HepG2 (cell line): ENCODE measurements at regions not wholly inside any gene's neighbourhood (a gene's known extent, or its start where the extent isn't known, plus 50 kb on each side); places are given as distances from the start of the nearest gene placed in this dataset.

ENCODE experiments used
- BRCA1 ChIP-seq: sonication (generic); formaldehyde crosslinking; IDR thresholded peaks from 2 replicates; pipeline ENCODE4 v1.4.0; 2020; ENCODE audit warnings: missing genetic modification reagents
- EZH2 ChIP-seq: conservative IDR thresholded peaks from 2 replicates; pipeline ENCODE4 v1.6.1; 2012; ENCODE audit warnings: mild to moderate bottlenecking, low read depth, low read length, moderate library complexity
- KDM1A ChIP-seq: IDR thresholded peaks from 2 replicates; pipeline ENCODE4 v1.6.1; 2016; ENCODE audit warnings: missing compliant biosample characterization
- MEF2D ChIP-seq: sonication (generic); formaldehyde crosslinking; IDR thresholded peaks from 2 replicates; pipeline ENCODE4 v1.5.1; 2020; ENCODE audit warnings: mild to moderate bottlenecking, missing genetic modification reagents
- MYC ChIP-seq: sonication (generic); formaldehyde crosslinking; IDR thresholded peaks from 2 replicates; pipeline ENCODE4 v1.9.0; 2021; ENCODE audit warnings: missing genetic modification reagents, borderline replicate concordance
- TF ChIP-seq, protein P1 (sequence below): sonication (generic); formaldehyde crosslinking; IDR thresholded peaks from 2 replicates; pipeline ENCODE4 v1.4.0; 2020; ENCODE audit warnings: missing genetic modification reagents, borderline replicate concordance

DNA sequence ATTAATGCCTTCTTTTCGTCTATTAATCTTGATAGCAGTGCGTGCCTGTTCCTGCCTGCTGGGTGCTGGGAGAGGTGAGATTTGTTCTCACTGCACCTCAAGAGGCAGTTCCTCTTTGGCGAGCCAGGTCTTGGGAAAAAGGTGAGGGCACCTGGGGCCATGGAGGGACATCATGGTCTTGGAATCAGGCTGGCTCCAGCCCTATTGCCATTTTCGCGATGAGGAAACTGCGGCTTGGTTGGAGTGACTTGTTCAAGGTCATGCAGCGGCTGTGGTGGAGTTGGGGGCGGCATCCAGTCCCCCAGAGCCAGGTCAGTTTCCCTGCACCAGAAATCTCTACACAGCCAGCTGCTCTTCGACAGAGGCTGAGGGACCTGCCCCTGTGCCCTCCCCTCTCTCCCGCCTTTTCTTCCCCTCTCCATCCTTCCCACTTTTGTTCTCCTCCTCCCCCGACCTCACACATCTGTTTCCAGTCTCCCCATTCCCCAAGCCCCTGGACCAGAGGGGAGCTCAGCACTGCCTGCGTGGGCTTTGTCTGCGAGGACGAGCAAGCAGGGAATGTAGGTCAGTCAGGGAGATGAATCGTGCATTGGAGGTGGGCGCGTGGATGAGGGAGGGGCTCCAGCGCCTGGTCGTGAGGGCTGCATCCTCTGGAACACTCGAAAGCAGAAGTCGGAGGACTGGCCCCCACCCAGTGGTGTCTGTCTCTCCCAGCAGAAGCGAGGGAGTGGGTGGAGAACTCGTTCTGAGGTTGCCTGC lies 135.1 kb downstream of the ACTL8 start:
- no peak for TF ChIP-seq MYC (CRISPR knock-in tag)
- no peak for TF ChIP-seq KDM1A (CRISPR knock-in tag)
- no peak for TF ChIP-seq BRCA1
- TF ChIP-seq, protein P1, sequence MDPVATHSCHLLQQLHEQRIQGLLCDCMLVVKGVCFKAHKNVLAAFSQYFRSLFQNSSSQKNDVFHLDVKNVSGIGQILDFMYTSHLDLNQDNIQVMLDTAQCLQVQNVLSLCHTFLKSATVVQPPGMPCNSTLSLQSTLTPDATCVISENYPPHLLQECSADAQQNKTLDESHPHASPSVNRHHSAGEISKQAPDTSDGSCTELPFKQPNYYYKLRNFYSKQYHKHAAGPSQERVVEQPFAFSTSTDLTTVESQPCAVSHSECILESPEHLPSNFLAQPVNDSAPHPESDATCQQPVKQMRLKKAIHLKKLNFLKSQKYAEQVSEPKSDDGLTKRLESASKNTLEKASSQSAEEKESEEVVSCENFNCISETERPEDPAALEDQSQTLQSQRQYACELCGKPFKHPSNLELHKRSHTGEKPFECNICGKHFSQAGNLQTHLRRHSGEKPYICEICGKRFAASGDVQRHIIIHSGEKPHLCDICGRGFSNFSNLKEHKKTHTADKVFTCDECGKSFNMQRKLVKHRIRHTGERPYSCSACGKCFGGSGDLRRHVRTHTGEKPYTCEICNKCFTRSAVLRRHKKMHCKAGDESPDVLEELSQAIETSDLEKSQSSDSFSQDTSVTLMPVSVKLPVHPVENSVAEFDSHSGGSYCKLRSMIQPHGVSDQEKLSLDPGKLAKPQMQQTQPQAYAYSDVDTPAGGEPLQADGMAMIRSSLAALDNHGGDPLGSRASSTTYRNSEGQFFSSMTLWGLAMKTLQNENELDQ: no peak
- no peak for TF ChIP-seq EZH2
- no peak for TF ChIP-seq MEF2D (CRISPR knock-in tag)
